Neural progenitor cell (in vitro differentiated cells): ENCODE measurements at regions not wholly inside any gene's neighbourhood (a gene's known extent, or its start where the extent isn't known, plus 50 kb on each side); places are given as distances from the start of the nearest gene placed in this dataset.

Experiments used
- CTCF ChIP-seq: fragments of 200-600 bp; sonication (generic); IDR thresholded peaks from 2 replicates; pipeline ENCODE4 v1.5.1; 2017; ENCODE audit warnings: antibody characterized with exemption, mild to moderate bottlenecking
- EZH2 ChIP-seq: fragments of 200-600 bp; sonication (generic); IDR thresholded peaks from 2 replicates; pipeline ENCODE4 v1.6.1; 2017; ENCODE audit warnings: antibody characterized with exemption, mild to moderate bottlenecking, moderate library complexity

GRCh38 chr4:12138488-12138887, 709.8 kb upstream of the HS3ST1 start:
- TF ChIP-seq CTCF (no peak), EZH2 (no peak)
